Caco-2 (cell line): ENCODE measurements at regions not wholly inside any gene's neighbourhood (a gene's known extent, or its start where the extent isn't known, plus 50 kb on each side); places are given as distances from the start of the nearest gene placed in this dataset.

Experiments
- BruUV-seq: library from RNA; stranded (reverse); fragments of 400-500 nt; replicated peaks from 2 replicates; lab custom pipeline; 2021; lab: Mats Ljungman, UMichigan
- CTCF ChIA-PET: fragments of 300-600 bp; sonication (Branson Sonifier 250); formaldehyde crosslinking; loops from one replicate; lab custom pipeline; 2022; ENCODE audit warnings: antibody characterized with exemption; lab: Charles Lee
- POLR2A ChIA-PET: fragments of 300-600 bp; sonication (Branson Sonifier 250); formaldehyde crosslinking; loops from one replicate; lab custom pipeline; 2022; ENCODE audit warnings: antibody characterized with exemption; lab: Charles Lee
- DNase-seq, 2 experiments: peaks; one replicate each; pipeline versions ENCODE4 v3.0.0 to v3.0.0-alpha.2; 2020 to 2022
- H3K27me3 ChIP-seq: replicated peaks from 2 replicates; pipeline ENCODE4 v1.6.0; 2011; ENCODE audit warnings: low read length; ENCODE audit not compliant: control insufficient read depth, insufficient read depth
- H3K36me3 ChIP-seq: 2 replicates; pipeline ENCODE4 v1.5.1; 2011; ENCODE audit warnings: low read length; ENCODE audit not compliant: control insufficient read depth, insufficient read depth
- H3K4me1 ChIP-seq: fragments of 250-450 bp; sonication (Bioruptor Pico); 2 replicates; pipeline ENCODE4 v1.5.1; 2020; ENCODE audit warnings: mild to moderate bottlenecking
- H3K4me3 ChIP-seq: 2 replicates; pipeline ENCODE4 v1.5.1; 2011; ENCODE audit warnings: low read depth, mild to moderate bottlenecking, control low read depth, low read length
- H3K9me3 ChIP-seq: fragments of 250-450 bp; sonication (Bioruptor Pico); 2 replicates; pipeline ENCODE4 v1.5.1; 2020; ENCODE audit warnings: mild to moderate bottlenecking, moderate library complexity
- H3K27ac Mint-ChIP-seq: one replicate; pipeline ENCODE4 v1.8.0; 2022; ENCODE audit warnings: mixed read lengths; ENCODE audit not compliant: unreplicated experiment
- H3K27me3 Mint-ChIP-seq: one replicate; pipeline ENCODE4 v1.8.0; 2022; ENCODE audit warnings: mixed read lengths; ENCODE audit not compliant: insufficient read depth, unreplicated experiment
- H3K36me3 Mint-ChIP-seq: one replicate; pipeline ENCODE4 v1.8.0; 2022; ENCODE audit warnings: mild to moderate bottlenecking, mixed read lengths; ENCODE audit not compliant: insufficient read depth, unreplicated experiment
- H3K4me1 Mint-ChIP-seq: one replicate; pipeline ENCODE4 v1.8.0; 2022; ENCODE audit warnings: low read depth, mixed read lengths; ENCODE audit not compliant: unreplicated experiment
- H3K4me3 Mint-ChIP-seq: one replicate; pipeline ENCODE4 v1.8.0; 2022; ENCODE audit warnings: mild to moderate bottlenecking, moderate library complexity, mixed read lengths; ENCODE audit not compliant: unreplicated experiment
- H3K9me3 Mint-ChIP-seq: one replicate; pipeline ENCODE4 v1.8.0; 2022; ENCODE audit warnings: mixed read lengths; ENCODE audit not compliant: unreplicated experiment
- CTCF ChIP-seq, 2 experiments: fragments of 200-600 bp in 1 of 2; IDR thresholded peaks; 1 replicate in 1 of 2; 2 replicates in 1 of 2; pipeline versions ENCODE4 v1.5.1 to v1.8.0; 2011 to 2022; ENCODE audit warnings: antibody characterized with exemption in 1 of 2, control low read depth in 1 of 2, inconsistent platforms in 1 of 2, low read depth in 1 of 2, low read length in 1 of 2, mild to moderate bottlenecking in 1 of 2, moderate library complexity in 1 of 2; ENCODE audit not compliant: insufficient read depth in 1 of 2, severe bottlenecking in 1 of 2, unreplicated experiment in 1 of 2
- intact Hi-C: fragments of 100-400 bp; cut with micrococcal nuclease; formaldehyde crosslinking; loops from one replicate; pipeline ENCODE4 v1.10.0; 2022; ENCODE audit not compliant: unreplicated experiment

- H3K9me3 ChIP-seq: no peaks in the 10 kb centered on the region
- CTCF ChIA-PET: no interaction called here
- no peak overlapping the region for H3K27ac Mint-ChIP-seq
Measured at GRCh38 chr12:41768456-41768855, 376.2 kb downstream of the GXYLT1 start.

GRCh38 chr12:41762691-41763090 lies 382.0 kb downstream of the GXYLT1 start:
- no peak overlapping the region for H3K4me3 Mint-ChIP-seq
- no peak for TF ChIP-seq CTCF (IDR thresholded peaks at IDR 0.05; ENCODE audit: insufficient read depth in 1 of 2, low read depth in 1 of 2, low read length in 1 of 2, severe bottlenecking in 1 of 2, unreplicated experiment in 1 of 2)
- no TSS peak for BruUV-seq
- Histone ChIP-seq H3K9me3 (no peaks in the 10 kb centered on the region), H3K36me3 (no peaks in the 10 kb centered on the region), H3K27me3 (no peaks in the 10 kb centered on the region), H3K4me3 (no peak overlapping the region), H3K4me1 (no peaks in the 10 kb centered on the region)
- H3K27ac Mint-ChIP-seq: no peak overlapping the region
- DNase-seq: no peak
- POLR2A ChIA-PET: no interaction called here
- H3K4me1 Mint-ChIP-seq: no peaks in the 10 kb centered on the region
- intact Hi-C loops: no loop called here
- no peaks in the 10 kb centered on the region for H3K9me3 Mint-ChIP-seq
- CTCF ChIA-PET: no interaction called here
- H3K27me3 Mint-ChIP-seq: peaks cover 3% of the 10 kb centered on the region
- no peaks in the 10 kb centered on the region for H3K36me3 Mint-ChIP-seq

More at GRCh38 chr12:41768456-41768855, 376.2 kb downstream of the GXYLT1 start:
- H3K27me3 ChIP-seq: no peaks in the 10 kb centered on the region
- Mint-ChIP-seq H3K4me1 (no peaks in the 10 kb centered on the region), H3K27me3 (peaks cover 4% of the 10 kb centered on the region), H3K36me3 (no peaks in the 10 kb centered on the region), H3K4me3 (no peak overlapping the region), H3K9me3 (no peaks in the 10 kb centered on the region)
- H3K4me1 ChIP-seq: no peaks in the 10 kb centered on the region
- DNase-seq: no peak
- no peaks in the 10 kb centered on the region for H3K36me3 ChIP-seq
- H3K4me3 ChIP-seq: no peak overlapping the region
- POLR2A ChIA-PET: no interaction called here
- BruUV-seq: no TSS peak
- no peak for TF ChIP-seq CTCF (IDR thresholded peaks at IDR 0.05; ENCODE audit: insufficient read depth in 1 of 2, low read depth in 1 of 2, low read length in 1 of 2, severe bottlenecking in 1 of 2, unreplicated experiment in 1 of 2)
- intact Hi-C loops: no loop called here

- no peaks in the 10 kb centered on the region for H3K4me1 Mint-ChIP-seq
- no peak for TF ChIP-seq CTCF (IDR thresholded peaks at IDR 0.05; ENCODE audit: insufficient read depth in 1 of 2, low read depth in 1 of 2, low read length in 1 of 2, severe bottlenecking in 1 of 2, unreplicated experiment in 1 of 2)
- no peak for DNase-seq
- no TSS peak for BruUV-seq
- H3K9me3 Mint-ChIP-seq: no peaks in the 10 kb centered on the region
- Histone ChIP-seq H3K4me3 (no peak overlapping the region), H3K27me3 (no peaks in the 10 kb centered on the region), H3K36me3 (no peaks in the 10 kb centered on the region), H3K4me1 (no peaks in the 10 kb centered on the region), H3K9me3 (no peaks in the 10 kb centered on the region)
- no peak overlapping the region for H3K4me3 Mint-ChIP-seq
- no peaks in the 10 kb centered on the region for H3K36me3 Mint-ChIP-seq
- no peak overlapping the region for H3K27ac Mint-ChIP-seq
- intact Hi-C loops: loop anchor here (1.0 to 5.0 kb wide), 2 partner anchors 277 to 468 kb away; no protein-coding TSS in a partner anchor
- POLR2A ChIA-PET: no interaction called here
- CTCF ChIA-PET: no interaction called here
- no peaks in the 10 kb centered on the region for H3K27me3 Mint-ChIP-seq
Measured at GRCh38 chr12:41745593-41745992, 399.1 kb downstream of the GXYLT1 start.
